Stomach (tissue), 8 donors: ENCODE measurements at regions not wholly inside any gene's neighbourhood (a gene's known extent, or its start where the extent isn't known, plus 50 kb on each side); places are given as distances from the start of the nearest gene placed in this dataset.

ENCODE experiments used
- DNase-seq, 2 donors: peaks; one replicate each; pipeline versions ENCODE4 v3.0.0 to v3.0.0-alpha.2; 2013 to 2019
- H3K27ac ChIP-seq, 5 donors: fragments of 200-600 bp in 4 of 5; sonication (generic) in 4 of 5; one replicate each; pipeline ENCODE4 v1.5.1; 2013 to 2019; ENCODE audit warnings: mild to moderate bottlenecking in 1 of 5, moderate library complexity in 1 of 5
- H3K27me3 ChIP-seq, 3 donors: fragments of 200-600 bp; sonication (generic); one replicate each; pipeline ENCODE4 v1.5.1; 2017 to 2019; ENCODE audit warnings: mixed run types in 1 of 3
- H3K36me3 ChIP-seq, 4 donors: fragments of 200-600 bp; sonication (generic); 1 replicate in 3 of 4; 2 replicates in 1 of 4; pipeline ENCODE4 v1.5.1; 2016 to 2019
- H3K4me1 ChIP-seq, 4 donors: fragments of 200-600 bp; sonication (generic); one replicate each; pipeline ENCODE4 v1.5.1; 2016 to 2019
- H3K4me3 ChIP-seq, 4 donors: fragments of 200-600 bp; sonication (generic) in 3 of 4; one replicate each; pipeline ENCODE4 v1.5.1; 2016 to 2019; ENCODE audit warnings: mild to moderate bottlenecking in 1 of 4
- H3K9me3 ChIP-seq, 4 donors: fragments of 200-600 bp; sonication (generic); one replicate each; pipeline ENCODE4 v1.5.1; 2016 to 2019
- EP300 ChIP-seq: sonication (generic); formaldehyde crosslinking; IDR thresholded peaks from one replicate; pipeline ENCODE4 v1.6.1; 2017; ENCODE audit warnings: antibody characterized with exemption
- POLR2A ChIP-seq, 4 donors: fragments of 450-650 bp; IDR thresholded peaks; one replicate each; pipeline ENCODE4 v1.6.1; 2016; ENCODE audit warnings: antibody characterized with exemption in 4 of 4, control low read depth in 2 of 4, mild to moderate bottlenecking in 1 of 4, moderate library complexity in 1 of 4
- POLR2AphosphoS5 ChIP-seq, 3 donors: sonication (generic); formaldehyde crosslinking; IDR thresholded peaks; one replicate each; pipeline ENCODE4 v1.6.1; 2016; ENCODE audit warnings: antibody characterized with exemption in 3 of 3
- WGBS, 5 donors: extraction: QIAGEN DNeasy Blood & Tissue Kit in 3 of 5; methylation state at CpG; one replicate each; pipeline versions ENCODE4 v1.1.5 to v1.1.7; 2013 to 2018; 5-methylcytosine and 5-hydroxymethylcytosine counted together
- intact Hi-C: fragments of 100-400 bp; cut with DNase I; formaldehyde crosslinking; loops from one replicate; pipeline ENCODE4 v1.15.1; 2023; ENCODE audit warnings: low total_unique reads
- TF ChIP-seq, protein P1 (sequence below), 7 experiments: fragments of 450-650 bp in 4 of 7; fragments of 200-600 bp in 3 of 7; sonication (generic) in 3 of 7; IDR thresholded peaks; one replicate each; pipeline ENCODE4 v1.5.1; 2016 to 2019; ENCODE audit warnings: antibody characterized with exemption in 7 of 7, control low read depth in 2 of 7, mild to moderate bottlenecking in 1 of 7
- donor health status: healthy with polysubstance abuse.
- donor health status: Bipolar disorder and iron deficiency.
- donor health status: healthy.

DNA sequence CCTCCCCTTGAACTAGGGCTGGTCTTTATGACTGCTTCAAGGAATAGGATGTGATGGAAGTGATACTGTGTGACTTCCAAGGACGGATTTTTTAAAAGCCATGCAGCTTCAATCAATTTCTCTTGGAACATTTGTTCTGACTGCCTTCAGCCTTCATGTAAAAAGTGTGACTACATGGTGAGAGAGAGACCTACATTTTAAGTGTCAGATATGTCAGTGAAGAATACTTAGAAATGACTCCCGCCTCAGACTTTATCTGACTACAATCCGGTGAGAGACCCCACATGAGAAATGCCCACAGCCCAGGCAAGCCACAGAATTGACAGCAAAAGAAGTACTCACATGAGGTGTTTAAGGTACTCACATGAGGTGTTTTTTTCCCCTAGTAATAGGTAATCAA, 295.3 kb downstream of the KCNC2 start:
- Histone ChIP-seq H3K27me3 (no peaks in the 10 kb centered on the region), H3K36me3 (no peaks in the 10 kb centered on the region), H3K4me1 (peaks cover 0 to 15% (median 2%) of the 10 kb centered on the region in 4 donors), H3K4me3 (no peak overlapping the region), H3K27ac (no peak overlapping the region), H3K9me3 (no peaks in the 10 kb centered on the region)
- TF ChIP-seq POLR2AphosphoS5 (IDR thresholded peaks at IDR 0.05) (no peak), POLR2A (IDR thresholded peaks at IDR 0.05) (no peak), EP300 (no peak)
- TF ChIP-seq, protein P1, sequence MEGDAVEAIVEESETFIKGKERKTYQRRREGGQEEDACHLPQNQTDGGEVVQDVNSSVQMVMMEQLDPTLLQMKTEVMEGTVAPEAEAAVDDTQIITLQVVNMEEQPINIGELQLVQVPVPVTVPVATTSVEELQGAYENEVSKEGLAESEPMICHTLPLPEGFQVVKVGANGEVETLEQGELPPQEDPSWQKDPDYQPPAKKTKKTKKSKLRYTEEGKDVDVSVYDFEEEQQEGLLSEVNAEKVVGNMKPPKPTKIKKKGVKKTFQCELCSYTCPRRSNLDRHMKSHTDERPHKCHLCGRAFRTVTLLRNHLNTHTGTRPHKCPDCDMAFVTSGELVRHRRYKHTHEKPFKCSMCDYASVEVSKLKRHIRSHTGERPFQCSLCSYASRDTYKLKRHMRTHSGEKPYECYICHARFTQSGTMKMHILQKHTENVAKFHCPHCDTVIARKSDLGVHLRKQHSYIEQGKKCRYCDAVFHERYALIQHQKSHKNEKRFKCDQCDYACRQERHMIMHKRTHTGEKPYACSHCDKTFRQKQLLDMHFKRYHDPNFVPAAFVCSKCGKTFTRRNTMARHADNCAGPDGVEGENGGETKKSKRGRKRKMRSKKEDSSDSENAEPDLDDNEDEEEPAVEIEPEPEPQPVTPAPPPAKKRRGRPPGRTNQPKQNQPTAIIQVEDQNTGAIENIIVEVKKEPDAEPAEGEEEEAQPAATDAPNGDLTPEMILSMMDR (IDR thresholded peaks at IDR 0.05) = no peak
- intact Hi-C loops = no loop called here
- DNase-seq = no peak
- 40 to 74% (median 66%) methylated on average over 3 of the region's 3 CpGs for WGBS, 5 donors

DNA sequence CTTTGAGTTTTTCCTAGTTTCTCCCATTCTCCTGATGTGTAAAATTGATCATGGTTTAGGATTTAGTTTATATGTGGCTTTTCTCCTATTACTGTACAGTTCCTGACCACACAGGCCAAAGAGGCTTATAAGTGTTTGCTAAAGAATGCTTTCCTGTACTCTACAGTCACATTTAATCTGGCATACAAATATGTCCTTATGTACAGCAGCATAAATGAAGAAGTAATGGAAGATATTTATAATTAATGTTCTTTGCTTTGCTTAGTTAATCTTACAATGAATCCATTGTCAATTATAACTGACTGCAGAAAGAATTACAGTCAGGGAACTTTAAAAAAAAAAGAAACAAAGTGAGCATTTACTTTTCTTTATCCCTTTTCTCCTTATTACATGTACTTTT, 293.9 kb downstream of the KCNC2 start:
- no peaks in the 10 kb centered on the region for H3K9me3 ChIP-seq
- no peak overlapping the region for H3K4me3 ChIP-seq
- no peak for TF ChIP-seq POLR2AphosphoS5 (IDR thresholded peaks at IDR 0.05)
- TF ChIP-seq, protein P1 (IDR thresholded peaks at IDR 0.05) = no peak
- no peak for TF ChIP-seq POLR2A (IDR thresholded peaks at IDR 0.05)
- no peak for TF ChIP-seq EP300
- DNase-seq = no peak
- H3K4me1 ChIP-seq = peaks cover 0 to 15% (median 2%) of the 10 kb centered on the region in 4 donors
- intact Hi-C loops = no loop called here
- no peak overlapping the region for H3K27ac ChIP-seq
- no peaks in the 10 kb centered on the region for H3K27me3 ChIP-seq
- H3K36me3 ChIP-seq = no peaks in the 10 kb centered on the region

DNA sequence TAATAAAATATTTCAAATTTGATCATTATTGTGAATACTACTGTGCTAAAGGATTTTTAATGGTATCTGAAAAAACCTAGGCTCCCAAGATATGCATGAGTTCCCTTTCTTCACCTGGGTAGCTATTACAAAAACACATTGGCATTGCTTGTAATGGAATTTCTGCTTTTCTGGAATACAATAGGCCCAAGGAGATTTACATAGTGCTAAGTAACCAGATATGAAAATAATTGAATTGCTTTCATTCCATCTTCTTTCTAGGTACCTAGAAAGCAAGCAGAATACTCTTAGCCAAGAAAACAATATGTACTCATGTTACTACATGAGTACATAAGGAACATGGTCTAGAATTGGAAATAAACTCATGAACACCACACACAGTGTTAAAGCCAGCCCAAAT, 291.9 kb downstream of the KCNC2 start:
- intact Hi-C loops = no loop called here
- H3K27me3 ChIP-seq = no peaks in the 10 kb centered on the region
- no peak for DNase-seq
- no peak overlapping the region for H3K27ac ChIP-seq
- H3K4me1 ChIP-seq = peaks cover 0 to 13% (median 2%) of the 10 kb centered on the region in 4 donors
- H3K9me3 ChIP-seq = no peaks in the 10 kb centered on the region
- H3K36me3 ChIP-seq = no peaks in the 10 kb centered on the region
- H3K4me3 ChIP-seq = no peak overlapping the region
- no peak for TF ChIP-seq POLR2AphosphoS5 (IDR thresholded peaks at IDR 0.05)
- TF ChIP-seq, protein P1 (IDR thresholded peaks at IDR 0.05) = no peak
- no peak for TF ChIP-seq EP300
- TF ChIP-seq POLR2A (IDR thresholded peaks at IDR 0.05) = no peak

DNA sequence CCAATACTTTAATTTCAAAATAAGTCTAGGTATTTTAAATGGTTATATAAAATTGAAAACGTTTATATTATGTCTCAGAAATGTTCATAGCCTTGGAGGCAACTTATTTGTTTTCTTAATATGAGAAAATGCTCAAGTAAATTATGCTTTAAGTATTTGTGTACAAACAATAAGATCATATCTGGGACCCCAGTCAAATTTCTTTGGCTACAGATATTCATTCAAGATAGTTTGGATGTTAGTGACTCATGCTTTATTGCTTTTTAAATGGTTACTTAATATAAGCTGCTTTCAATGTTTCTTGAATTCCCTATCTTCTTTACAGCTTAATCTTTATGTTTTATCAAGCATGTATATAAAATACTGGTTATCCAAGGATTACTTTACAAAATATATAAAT, 291.3 kb downstream of the KCNC2 start:
- no peaks in the 10 kb centered on the region for H3K27me3 ChIP-seq
- intact Hi-C loops = no loop called here
- TF ChIP-seq, protein P1 (IDR thresholded peaks at IDR 0.05) = no peak
- TF ChIP-seq POLR2A (IDR thresholded peaks at IDR 0.05) (no peak), POLR2AphosphoS5 (IDR thresholded peaks at IDR 0.05) (no peak), EP300 (no peak)
- no peaks in the 10 kb centered on the region for H3K9me3 ChIP-seq
- no peaks in the 10 kb centered on the region for H3K36me3 ChIP-seq
- H3K4me3 ChIP-seq = no peak overlapping the region
- peaks cover 0 to 8% (median 1%) of the 10 kb centered on the region in 4 donors for H3K4me1 ChIP-seq
- DNase-seq = peak in 1 of 2 donors; percentile 7
- WGBS, 5 donors = 0 to 38% (median 0%) methylated on average over 1 of the region's 1 CpG
- no peak overlapping the region for H3K27ac ChIP-seq

DNA sequence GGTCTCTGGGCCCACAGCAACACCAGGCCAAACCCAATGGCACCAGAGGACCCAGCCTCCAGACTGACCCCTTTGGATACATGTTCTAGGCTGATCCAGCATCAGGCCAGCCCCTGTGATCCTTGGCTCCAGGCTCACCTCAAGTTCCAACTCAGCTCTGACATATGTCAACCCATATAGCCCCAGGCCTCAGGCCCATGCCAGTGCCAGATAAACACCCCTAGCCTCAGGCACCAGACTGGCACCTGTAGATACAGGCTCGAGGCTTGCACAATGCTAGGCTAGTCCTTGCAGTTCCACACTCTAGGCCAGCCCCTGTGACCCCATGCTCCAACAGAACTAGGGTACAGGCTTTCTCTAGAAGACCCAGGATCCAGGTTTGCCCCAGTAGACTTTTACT, 287.5 kb downstream of the KCNC2 start:
- no peaks in the 10 kb centered on the region for H3K9me3 ChIP-seq
- no peak overlapping the region for H3K27ac ChIP-seq
- 33 to 95% (median 80%) methylated on average over 1 of the region's 1 CpG for WGBS, 5 donors
- no peak overlapping the region for H3K4me3 ChIP-seq
- TF ChIP-seq POLR2AphosphoS5 (IDR thresholded peaks at IDR 0.05) = no peak
- TF ChIP-seq, protein P1 (IDR thresholded peaks at IDR 0.05) = no peak
- no peak for TF ChIP-seq POLR2A (IDR thresholded peaks at IDR 0.05)
- TF ChIP-seq EP300 = no peak
- H3K36me3 ChIP-seq = no peaks in the 10 kb centered on the region
- H3K4me1 ChIP-seq = no peaks in the 10 kb centered on the region
- intact Hi-C loops = no loop called here
- no peaks in the 10 kb centered on the region for H3K27me3 ChIP-seq
- DNase-seq = no peak
